ENCODE measurements at regions not wholly inside any gene's neighbourhood (a gene's known extent, or its start where the extent isn't known, plus 50 kb on each side); places are given as distances from the start of the nearest gene placed in this dataset.
"Not testable (repeated sequence)": the region's sequence is repeated elsewhere in the genome, so short reads cannot be mapped to it uniquely, and the experiment has no call there.

DNA sequence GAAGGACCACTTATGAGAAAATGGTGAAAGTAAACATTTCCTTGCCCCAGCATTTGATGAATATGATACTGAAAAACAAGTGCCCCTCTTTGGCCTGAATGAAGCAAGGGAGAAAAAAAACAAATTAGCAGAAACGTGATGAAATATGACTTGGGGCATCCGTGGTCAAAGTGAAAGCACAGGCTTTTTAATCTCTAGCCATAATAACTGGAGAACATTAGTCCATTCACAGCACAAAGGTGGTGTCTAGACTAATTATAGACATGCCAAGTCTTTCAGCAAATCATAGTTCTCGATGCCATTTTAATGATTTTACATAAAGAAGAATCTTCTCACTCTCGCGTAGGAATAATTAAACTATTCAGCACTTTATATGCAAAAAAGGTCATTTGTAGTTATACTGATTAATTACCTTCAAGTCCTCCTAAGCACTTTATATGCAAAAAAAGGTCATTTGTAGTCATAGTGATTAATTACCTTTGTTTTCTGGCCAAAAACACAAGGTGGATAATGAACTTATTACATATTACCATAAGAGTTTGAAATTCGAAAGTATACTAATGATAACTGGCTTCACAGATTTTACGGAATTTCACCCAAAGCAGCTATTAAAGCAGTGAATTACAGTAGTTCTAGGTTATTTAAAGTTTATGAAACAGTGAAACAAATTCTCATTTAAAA lies 121.6 kb downstream of the ZNF22 start:
- not testable (repeated sequence) for DNase-seq

DNA sequence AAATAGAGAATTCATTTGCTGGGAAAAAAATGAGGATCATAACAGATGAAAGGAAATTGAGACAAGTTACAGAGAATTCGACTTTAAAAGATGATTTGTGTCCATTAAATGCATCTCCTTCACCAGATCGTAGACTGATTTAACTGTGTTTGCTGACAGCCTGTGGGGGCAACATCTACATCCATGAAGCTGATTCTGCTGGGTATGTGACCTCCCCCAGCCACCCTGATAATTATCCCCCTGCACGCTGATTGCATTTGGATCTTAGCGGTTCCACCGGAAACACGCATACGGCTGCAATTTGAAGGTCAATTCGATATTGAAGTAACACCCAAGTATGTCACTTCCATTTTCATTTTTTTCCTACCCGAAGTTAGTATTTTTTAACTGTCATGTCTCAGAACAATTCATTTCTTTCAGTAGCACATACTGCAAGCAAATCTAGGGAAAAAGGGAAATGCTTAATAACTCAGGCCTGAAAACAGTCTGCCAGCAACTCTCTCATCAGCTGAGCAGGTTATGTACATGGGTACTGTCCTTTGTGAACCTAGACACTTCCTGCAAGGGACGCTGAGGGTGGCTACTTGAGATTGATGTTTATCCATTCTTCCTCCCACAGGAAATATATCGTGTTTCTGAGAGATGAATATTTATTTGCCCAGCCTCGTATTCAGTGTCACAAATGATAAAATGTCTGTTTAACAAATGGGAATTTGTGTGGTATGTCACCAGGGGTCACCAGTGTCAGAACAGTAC lies 134.9 kb downstream of the ZNF22 start:
- DNase-seq: no peak

DNA sequence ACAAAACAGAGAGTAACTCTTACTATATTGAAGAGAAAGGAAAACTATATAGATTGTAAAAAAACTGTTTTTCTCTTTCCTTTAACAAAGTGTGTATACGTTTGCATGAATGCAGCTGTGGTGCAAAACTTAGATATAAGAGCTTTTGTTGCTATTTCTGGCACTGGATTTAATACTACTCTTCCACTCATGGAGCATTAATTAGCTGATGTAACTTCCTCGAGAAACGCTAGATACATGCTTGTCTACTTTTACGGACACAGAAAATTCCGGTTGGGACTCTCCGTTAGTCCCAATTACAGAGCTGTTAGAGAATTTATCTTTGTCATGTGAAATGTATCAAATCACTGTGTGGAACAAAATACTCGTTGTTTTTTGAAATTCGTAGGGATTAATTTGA lies 135.5 kb downstream of the ZNF22 start:
- no peak for DNase-seq

DNA sequence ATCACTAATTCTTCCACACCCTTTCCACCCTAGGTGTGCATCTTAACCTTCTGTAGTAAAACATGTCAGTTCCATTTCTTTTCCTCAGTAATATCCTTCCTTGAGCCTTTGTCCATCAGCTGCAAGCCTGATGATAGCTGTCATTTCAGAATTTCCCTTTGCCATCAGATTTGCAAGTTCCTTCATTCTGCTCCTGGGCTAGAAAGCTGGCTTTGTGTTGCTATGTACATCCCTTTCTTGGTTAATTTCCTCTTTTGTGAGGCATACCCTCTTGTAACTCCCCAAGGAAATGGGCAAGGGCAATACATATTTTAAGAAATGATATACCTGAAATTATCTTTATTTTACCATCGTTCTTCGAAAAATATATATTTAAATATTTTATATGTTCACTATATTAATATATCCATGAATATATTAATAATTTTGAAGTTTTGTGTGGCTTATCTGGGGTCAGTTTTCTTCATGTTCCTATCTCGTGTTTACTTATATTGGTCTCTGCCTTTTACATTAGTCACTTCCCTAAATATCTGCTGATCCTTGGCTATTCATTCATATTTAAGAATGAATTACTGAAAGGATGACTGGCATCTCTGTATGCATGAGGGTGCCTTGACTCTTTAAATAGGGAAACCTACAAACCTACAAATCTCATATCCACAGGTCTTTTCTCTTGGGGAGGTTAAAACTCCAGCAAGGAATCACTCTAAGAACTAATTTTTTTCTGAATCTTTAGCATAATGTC lies 143.8 kb downstream of the ZNF22 start:
- no peak for DNase-seq

DNA sequence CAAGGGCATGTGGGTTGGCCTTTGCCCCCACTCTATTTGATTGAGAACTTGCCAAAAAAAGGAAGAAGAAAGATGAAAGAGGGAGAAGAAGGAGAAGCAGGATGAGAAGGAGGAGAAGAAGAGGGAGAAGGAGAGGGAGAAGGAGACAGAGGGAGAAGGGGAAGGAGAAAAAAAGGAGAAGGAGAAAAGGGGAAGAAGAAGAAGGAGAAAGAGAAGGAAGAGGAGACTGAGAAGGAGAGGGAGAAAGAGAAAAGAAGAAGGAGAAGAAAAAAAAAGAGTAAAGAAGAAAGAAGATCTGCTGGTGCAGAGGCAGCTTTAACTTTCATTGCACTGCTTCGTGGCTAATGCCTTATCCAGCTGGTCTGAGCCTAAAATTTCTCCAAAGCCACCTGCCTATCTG lies 144.4 kb downstream of the ZNF22 start:
- DNase-seq: not testable (repeated sequence)

DNA sequence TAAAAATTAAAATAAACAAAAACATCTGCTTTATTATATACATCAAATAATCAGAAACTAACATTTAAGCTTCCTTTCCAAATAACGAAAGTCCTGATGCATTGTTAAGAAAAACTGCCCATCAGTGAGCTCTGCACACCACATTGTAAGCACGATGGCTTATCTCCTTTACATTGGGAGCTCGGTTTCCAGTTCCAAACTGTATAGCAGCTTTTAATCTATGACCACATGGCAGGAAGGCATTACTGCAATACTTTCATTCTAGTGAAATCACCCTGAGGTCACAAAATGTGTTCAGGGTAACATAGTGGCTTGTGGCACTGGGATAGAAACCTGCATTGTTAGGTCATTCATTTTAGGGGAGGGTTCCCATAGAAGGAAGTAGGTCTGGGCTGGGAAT lies 146.3 kb downstream of the ZNF22 start:
- DNase-seq: no peak

DNA sequence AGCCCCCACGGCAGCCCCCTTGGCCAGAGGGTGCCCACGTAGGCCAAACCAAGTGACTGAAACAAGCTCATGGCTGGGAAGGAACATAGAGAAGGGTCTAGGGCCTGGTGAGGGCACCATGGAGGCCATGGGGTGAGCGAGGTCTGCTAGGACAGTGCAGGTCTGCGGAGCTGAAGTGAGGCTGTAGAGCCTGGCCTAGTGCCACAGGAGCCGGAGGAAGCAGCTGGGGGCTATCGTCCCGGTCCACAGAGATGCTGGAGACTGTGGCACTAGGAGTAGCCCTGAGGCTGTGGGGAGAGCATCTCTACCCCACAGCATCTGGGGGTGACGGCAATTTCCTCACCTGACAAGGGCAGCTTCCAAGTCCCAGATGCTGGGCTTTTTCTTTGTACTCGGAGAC lies 150.3 kb downstream of the ZNF22 start:
- DNase-seq: no peak

DNA sequence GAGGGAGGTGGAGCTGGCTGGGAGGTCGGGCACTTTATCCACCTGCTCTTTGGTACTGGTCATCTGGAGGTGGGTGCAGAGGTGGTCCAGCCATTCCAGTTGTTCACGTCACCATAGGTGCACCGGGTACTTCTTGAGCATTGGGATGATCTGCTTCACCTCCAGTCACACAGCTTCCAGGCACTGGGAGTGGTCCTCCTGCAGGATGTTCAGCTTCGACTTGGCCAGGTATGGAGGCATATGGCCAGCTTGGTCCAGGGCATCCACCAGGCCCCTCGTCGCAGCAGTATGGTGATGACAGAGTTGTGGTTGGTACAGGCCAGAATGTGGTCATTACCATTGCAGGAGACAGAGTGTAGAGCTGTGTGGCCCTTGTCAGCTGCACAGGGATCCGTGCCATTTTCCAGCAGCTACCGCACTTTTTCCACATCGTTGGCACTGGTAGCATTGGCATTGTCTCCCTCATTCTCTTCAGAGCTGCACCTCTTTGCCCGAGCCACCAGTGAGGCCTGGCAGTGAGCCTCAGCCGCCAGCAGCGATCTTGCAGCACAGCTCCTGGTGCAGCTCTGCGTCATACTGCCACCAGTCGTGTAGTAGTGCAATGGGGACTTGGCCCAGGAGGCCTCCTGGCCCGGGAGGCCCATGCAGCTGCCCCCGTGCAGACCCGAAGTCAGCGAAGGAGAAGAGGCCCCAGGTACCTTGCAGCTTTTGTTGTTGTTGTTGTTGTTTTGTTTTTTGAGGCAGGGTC lies 150.9 kb downstream of the ZNF22 start:
- no peak for DNase-seq

DNA sequence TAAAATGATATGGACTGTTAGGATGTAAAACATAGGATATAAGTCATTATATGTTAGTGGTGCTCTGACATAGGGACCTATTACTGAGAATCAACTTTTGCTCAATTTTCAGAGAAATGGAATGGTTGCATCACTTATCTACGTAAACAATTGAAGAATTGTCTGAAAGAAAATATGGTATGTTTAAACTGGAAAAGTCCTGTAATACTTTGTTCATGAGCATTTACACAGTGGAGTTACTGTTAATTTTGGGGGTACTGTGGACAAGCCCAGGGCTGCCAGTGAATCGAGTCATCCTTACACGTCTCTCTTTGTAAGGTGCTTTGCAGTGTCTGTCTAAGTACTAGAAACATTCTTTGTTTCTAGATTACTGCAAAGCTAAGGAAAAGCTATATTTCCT lies 152.0 kb downstream of the ZNF22 start:
- DNase-seq: no peak

DNA sequence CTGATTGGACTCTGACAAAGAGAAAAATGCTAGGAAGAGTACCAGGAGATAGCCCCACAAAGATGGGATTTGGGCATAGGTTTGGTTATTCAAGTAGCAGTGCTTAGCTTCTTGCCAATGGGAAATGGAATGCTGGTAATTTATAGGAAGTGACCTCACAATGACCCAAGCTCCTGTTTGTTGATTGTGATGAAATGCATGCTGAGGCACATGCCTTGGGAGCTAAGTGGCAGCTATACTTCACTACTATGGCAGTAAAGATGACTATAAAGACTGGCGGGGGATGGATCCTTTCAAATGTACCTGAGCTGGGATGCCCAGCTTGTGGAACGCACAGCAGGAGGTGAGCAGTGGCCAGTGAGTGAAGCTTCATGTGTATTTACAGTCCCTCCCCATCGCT lies 153.8 kb downstream of the ZNF22 start:
- DNase-seq: no peak

DNA sequence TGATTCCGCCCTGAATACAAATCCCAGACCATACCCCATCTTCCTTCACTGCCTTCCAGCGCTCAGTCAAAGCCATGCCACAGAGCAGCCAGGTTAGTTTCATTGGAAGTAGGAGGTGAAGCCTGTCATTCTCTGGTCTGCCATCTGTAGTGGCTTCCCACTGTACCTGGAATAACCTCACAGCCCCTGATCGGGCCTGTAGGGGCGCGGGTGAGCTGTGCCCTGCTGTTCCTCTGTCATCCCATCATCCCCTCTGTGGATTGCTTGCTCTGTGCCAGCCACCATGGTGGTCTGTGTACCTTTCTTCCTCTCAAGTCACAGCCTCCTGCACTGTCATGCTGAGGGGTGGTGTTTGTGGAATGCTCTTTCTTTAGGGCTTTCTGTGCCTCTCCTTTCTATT lies 155.1 kb downstream of the ZNF22 start:
- no peak for DNase-seq

DNA sequence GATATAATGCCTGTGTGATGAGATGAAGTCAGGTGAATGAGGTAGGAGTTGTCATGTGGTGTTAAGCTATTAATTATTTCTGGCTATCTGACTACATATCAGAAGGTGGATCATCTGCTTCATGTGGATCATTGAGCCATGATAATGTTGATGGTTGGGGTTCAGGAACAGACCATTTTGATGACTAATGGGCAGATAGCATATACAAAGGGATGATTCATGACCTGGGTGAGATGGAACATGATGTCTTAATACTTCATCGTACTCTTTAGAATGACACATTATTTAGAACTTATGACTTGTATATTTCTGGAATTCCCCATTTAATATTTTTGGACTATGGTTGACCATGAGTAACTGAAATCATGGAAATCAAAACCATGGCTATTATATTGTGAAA lies 155.1 kb downstream of the OR13A1 start:
- DNase-seq: no peak

DNA sequence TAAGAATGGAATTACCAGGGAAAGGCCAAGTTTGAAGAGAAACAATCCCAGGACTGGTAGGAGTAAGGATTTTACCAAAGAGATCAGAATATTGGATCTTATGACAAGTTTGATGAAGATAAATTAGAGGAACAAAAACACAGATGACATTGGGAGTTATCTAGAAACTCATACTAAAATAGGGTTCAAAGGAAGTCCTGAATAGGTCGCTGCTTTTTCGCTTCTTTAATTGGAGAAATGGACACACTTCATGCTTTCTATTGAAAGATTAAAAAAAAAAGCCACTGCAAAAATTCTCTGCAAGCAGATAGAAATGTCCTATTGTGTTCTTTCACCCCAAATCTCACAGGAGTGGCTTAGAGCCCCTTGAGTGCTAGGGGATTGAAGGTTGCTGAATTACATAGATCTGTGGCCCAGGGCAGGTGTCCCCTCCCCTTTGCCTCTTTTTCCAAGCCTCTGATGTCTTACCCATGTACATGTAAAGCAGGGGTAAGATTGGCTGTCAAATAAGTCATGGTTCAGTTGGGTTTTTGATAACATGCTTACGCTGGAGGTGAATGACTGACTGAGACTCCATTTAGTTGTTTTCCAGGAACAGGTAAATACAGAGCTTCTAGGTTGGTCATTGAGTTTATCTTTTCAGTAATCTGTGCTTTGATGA lies 152.0 kb downstream of the OR13A1 start:
- no peak for DNase-seq

DNA sequence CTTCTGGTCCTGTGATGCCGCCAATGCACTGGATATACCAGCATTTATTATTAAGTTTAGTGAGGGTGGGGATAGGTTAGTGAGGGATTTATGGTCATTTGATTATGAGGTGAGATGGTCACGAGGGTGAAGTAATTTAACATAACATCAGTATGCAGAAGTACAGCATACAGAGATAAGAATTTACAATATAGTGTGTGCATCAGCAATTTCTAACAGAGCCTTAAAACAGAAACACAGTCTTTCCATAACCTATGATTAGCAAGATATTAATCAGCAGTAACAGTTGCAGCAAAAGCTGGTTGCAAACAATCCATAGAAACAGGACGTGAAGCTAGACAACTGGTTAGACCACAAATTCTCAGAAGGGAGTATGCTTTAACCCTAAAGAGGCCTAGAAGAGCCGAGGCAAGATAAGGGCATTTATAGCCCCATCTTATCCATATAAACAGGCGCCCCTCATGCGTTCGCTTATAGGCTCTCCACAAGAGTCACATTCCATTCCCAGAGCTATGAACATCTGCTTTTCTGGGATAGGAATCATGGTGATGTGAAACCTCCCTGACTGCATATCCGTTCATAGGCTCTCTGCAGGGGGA lies 139.8 kb downstream of the OR13A1 start:
- not testable (repeated sequence) for DNase-seq

DNA sequence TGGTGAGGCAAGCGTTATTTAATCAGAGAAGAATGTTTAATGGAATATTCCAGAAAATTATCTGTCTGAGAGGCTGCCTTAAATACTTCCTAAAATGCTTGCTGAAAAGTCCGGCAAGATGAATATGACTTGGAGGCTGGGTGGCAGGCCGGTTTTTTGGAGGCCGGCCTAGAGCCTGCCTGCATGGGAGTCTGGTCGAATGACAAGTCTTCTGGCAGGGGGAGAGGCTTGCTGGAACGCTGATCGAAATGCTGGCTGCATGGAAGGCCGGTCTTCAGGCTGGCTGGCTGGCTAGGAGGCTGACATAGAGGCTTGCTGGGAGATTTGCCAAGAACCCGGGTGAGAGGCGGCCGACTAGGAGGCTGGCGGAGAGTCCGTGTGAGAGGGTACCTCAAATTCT lies 135.7 kb downstream of the OR13A1 start:
- DNase-seq: no peak

DNA sequence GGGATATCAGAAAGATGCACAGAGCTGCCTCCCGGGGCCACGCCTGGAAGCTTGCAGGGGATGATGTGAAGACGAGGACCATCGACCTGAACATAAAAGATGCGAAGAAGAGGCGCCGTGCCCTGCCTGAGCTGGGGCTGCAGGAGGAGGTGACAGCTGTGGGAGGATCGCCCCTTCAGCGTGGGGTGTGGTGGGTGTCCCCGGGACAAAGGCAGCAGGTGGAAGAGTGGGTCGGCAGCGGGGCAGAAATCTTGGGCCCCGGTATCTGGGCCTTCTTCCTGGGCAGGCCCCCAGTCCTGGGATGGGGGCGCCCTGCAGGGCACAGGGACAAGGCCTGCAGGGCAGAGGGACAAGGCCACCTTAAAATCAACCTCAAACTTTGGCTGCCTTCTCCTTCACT lies 134.9 kb downstream of the OR13A1 start:
- no peak for DNase-seq

DNA sequence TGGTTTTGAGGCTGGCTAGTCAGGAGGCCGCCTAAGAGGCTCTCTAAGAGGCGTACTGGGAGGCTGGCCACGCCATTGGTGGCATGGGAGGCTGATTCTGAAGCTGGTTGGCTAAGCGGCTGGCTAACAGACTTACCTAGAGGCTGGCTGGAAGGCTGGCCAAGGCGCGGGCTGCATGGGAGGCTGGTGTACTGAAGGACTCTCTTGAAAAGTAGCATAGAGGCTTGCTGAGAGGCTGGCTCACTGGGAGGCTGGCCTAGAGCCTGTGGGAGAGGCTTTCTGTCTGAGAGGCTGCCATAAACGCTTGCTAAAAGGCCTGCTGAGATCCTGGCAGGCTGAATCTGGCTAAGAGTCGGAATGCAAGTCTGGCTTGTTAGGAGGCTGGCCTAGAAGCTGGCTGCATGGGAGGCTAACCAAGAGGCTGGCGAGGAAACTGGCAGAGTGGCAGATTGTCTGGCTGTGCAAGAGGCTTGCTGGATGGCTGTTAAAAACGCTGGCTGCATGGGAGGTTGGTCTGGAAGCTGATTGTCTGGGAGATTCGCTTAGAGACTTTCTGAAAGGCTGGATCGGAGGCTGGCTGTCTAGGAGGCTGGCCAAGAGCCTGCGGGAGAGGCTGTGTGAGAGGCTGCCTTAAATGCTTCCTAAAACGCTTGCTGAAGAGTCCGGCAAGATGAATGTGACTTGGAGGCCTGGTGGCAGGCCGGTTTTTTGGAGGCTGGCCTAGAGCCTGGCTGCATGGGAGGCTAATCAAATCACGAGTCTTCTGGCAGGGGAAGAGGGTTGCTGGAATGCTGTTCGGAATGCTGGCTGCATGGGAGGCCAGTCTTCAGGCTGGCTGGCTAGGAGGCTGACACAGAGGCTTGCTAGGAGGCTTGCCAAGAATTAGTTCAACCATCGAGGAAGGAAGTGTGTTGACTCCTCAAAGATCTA lies 134.2 kb downstream of the OR13A1 start:
- no peak for DNase-seq

DNA sequence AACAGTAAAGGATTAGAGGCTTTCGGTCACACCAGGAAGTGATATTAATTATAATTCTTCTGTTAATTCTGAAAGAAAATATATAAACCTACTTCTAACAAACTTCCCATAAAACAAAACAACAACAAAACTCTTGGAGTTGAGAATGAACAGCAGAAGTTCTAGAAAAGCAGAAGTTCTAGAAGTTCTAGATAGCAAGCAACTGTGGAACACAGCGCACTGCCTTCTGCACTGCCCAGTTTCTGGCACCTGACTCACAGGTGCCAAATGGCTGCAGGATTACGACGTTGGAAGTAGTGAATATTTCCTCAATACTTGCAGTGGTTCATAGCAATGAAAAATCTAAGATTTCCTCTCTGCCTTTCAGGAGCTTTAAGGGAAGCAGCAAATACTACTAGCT lies 132.2 kb downstream of the OR13A1 start:
- DNase-seq: no peak

DNA sequence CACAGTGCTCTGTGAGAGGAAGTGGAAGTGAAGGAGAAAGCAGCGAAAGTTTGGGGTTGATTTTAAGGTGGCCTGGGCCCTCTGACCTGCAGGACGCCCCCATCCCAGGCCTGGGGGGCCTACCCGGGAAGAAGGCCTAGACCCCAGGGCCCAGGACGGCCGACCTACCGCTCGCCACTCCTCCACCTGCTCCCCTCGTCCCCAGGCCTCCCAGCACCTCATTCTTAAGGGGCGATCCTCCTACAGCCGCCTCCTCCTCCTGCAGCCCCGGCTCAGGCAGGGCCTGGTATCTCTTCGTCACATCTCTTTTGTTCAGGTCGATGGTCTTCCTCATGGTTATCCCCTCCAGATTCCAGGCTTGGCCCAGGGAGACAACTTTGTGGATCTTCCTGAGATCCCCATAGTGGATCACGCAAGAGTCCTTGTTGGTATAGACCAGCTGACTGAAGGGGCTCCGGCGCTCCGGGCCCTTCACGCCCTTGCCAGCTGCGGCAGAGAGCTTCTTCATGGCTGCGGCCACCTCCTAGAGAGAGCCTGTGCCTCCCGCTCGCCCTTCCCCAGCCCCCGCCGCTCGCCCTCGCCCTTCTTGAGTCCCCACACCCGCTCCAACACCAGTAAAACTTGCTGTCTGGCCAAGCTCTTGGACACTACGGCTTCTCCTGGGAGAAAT lies 117.5 kb downstream of the OR13A1 start:
- no peak for DNase-seq

DNA sequence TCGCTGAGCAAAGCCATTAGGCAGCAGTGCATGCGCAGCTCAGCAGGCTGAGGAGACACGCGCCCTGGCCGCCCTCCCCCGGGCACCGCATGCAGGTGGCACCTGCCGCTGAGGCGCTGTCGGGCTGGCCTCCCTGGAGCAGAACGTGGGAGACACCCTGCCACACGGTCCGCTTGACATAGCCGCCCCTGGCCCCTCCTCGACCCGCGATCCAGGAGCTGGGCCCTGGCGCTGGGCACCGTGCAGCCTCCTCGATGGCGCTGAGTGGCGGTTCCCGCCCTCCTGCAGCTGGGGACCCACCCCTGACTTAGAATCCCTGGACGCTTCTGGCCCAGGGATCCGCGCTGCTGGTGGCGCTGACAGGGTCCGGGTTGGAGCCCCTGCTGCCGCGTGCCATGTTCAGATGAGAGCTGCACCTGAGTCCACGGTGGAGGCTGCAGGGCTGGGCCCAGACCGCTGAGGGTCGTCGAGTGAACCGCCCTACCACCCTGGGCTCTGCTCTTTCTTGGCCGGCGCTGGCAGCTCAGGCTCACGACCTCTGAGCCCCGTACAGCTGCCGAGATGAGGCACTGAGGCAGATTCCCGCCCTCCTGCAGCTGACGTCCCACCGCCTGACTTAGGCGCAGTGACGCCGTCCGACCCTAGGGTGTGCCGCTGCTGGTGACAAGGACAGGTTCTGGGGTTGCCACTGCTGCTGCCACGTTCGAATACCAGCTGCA lies 116.8 kb downstream of the OR13A1 start:
- DNase-seq: no peak

All from activated CD4-positive, alpha-beta T cell treated with anti-CD3 and anti-CD28 coated beads, Interleukin-2, amount 50 U/mL, for 48 hours (primary cell).